ENCODE measurements at regions not wholly inside any gene's neighbourhood (a gene's known extent, or its start where the extent isn't known, plus 50 kb on each side); places are given as distances from the start of the nearest gene placed in this dataset.

DNA sequence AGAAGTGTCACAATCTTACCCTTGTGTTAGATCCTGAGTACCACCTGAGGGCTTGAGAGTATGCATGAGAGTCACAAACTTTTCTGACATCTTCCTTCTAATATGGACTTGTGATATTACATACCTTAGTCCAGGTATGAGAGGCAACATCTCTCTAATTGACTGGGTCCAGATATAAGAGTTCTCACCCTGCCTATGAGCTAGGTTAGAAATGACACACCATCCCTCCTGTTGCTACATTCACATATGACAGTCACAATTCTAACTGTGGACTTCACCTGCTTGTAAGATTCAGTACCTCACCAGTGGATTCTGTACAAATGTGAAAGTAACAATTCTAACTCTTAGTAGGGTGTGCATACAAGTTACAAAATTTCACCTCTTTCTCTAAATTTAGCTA is 245.2 kb downstream of the RPS4Y2 start:
- no peak for TF ChIP-seq POLR2A (IDR thresholded peaks at IDR 0.05)
- TF ChIP-seq, protein P1, sequence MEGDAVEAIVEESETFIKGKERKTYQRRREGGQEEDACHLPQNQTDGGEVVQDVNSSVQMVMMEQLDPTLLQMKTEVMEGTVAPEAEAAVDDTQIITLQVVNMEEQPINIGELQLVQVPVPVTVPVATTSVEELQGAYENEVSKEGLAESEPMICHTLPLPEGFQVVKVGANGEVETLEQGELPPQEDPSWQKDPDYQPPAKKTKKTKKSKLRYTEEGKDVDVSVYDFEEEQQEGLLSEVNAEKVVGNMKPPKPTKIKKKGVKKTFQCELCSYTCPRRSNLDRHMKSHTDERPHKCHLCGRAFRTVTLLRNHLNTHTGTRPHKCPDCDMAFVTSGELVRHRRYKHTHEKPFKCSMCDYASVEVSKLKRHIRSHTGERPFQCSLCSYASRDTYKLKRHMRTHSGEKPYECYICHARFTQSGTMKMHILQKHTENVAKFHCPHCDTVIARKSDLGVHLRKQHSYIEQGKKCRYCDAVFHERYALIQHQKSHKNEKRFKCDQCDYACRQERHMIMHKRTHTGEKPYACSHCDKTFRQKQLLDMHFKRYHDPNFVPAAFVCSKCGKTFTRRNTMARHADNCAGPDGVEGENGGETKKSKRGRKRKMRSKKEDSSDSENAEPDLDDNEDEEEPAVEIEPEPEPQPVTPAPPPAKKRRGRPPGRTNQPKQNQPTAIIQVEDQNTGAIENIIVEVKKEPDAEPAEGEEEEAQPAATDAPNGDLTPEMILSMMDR (IDR thresholded peaks at IDR 0.05): no peak
